ENCODE measurements at regions not wholly inside any gene's neighbourhood (a gene's known extent, or its start where the extent isn't known, plus 50 kb on each side); places are given as distances from the start of the nearest gene placed in this dataset.
A peak's percentile ranks its signal among the peaks of the same experiment; 100 is the strongest.
"Not testable (repeated sequence)": the region's sequence is repeated elsewhere in the genome, so short reads cannot be mapped to it uniquely, and the experiment has no call there.

DNA sequence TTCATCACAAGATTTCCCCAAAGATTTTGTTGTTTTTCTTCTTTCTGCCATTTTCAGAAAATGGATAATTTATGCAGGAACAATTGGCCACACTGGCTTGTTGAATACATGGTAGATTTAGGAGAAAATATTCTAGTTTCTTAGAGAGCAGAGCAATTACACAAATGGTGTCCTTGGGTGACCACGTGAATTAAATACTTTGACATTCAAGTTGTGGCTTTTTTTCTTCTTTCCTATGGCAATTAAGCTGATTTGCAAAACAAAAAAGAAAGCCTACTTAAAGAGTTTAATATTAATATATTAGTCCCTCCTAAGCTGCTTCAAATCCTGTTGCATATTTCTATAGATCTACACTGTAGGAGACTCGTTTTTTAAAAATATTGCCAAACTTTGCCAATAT lies 133.0 kb upstream of the HTR2C start:
- no peak for DNase-seq (ENCODE audit: low spot score)

- no peak for DNase-seq (ENCODE audit: low spot score)
Measured at GRCh38 chrX:114451397-114451796, 132.5 kb upstream of the HTR2C start.

DNA sequence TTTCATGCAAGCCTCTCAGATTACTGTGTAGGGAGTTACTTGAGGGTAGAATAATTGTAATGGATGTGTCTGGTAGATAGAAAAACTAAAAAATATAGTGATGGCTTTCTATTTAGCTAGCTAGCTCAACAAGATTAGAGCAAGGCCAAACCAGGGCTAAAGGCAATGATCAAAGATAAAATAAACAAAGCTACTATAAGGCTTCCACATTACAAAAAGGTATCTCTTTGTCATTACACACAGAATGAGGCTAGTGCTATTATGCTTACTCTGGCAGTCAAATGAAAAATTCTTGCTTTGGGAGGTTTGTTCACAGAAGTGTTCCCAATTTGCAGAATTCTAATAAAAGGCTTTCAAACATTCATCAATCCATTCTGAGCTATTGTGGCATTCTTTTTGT lies 121.6 kb upstream of the HTR2C start:
- DNase-seq (ENCODE audit: low spot score), result no peak

DNA sequence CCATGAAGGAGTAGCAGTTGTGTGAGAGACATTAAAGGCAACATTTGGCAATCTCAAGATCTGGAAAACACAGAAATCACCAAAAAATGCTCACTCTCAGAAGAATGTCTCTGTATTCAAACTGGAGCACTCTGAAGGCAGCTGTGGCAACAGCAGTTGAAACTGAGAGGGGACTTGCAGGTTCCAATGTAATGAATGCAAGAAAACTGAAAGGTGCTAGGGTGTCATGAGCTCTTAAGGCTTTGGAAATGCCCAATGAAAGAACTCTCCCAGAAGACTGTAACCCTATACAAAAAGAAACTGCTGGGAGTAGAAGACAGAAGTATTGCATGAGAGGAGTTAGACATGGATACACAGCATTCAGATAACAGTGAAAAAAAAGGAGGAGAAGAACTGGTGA lies 118.2 kb upstream of the HTR2C start:
- no peak for DNase-seq (ENCODE audit: low spot score)

- DNase-seq (ENCODE audit: low spot score), result not testable (repeated sequence)
Measured at GRCh38 chrX:114472008-114472407, 111.9 kb upstream of the HTR2C start.

DNA sequence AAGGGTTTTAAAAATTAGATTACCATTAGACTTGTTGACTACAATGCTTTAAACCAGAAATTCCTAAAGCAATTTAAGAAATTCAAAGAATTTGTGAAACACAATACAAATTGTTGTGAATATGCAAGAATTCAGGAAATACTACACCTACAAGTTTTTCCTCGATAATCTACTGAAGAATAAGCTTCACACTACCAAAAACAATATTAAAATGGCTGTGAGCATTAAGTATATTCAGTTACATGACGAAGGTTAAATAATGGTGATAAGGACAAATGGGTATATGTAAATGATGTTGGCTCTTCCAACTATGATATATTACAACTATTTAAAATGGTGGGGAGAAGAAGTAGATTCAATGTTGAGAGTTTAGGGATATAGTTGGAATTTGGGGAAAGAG lies 111.1 kb upstream of the HTR2C start:
- DNase-seq (ENCODE audit: low spot score), result no peak

DNA sequence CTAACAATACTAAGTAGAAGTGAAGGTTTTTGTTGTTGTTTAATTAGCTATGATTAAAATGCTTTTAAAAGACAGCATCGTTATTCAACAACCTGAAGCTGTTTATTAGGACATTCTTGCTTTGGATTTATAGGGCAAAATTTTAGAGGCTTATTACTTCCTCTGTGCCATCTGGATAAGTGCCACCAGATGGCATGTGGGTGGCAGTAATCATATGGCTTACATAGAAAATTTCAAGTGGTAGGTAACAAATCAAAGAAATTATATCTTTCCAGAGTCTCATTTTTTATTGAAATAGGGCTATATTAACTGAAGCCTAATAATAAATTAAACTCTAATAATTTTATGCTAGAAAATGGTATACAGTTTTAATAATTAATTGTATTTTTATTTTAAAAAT lies 83.3 kb upstream of the HTR2C start:
- DNase-seq (ENCODE audit: low spot score), result no peak

DNA sequence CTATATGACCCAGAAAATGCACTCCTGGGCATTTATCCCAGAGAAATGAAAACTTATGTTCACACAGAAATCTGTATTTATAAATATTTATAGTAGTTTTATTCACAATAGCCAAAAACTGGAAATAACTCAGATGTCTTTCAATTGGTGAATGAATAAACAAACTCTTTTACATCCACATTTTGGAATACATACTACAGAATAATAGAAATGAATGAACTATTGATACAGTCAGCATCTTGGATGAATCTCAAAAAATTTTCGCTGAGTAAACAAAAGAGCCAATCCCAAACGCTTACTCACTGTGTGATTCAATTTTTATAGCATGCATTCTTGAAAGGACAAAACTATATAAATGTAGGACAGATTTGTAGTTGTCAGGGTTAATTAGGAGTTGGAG lies 75.1 kb upstream of the HTR2C start:
- DNase-seq (ENCODE audit: low spot score), result no peak

- no peak for DNase-seq (ENCODE audit: low spot score)
Measured at GRCh38 chrX:114519524-114519923, 64.4 kb upstream of the HTR2C start.

- DNase-seq (ENCODE audit: low spot score), result not testable (repeated sequence)
Measured at GRCh38 chrX:114520701-114521100, 63.2 kb upstream of the HTR2C start.

DNA sequence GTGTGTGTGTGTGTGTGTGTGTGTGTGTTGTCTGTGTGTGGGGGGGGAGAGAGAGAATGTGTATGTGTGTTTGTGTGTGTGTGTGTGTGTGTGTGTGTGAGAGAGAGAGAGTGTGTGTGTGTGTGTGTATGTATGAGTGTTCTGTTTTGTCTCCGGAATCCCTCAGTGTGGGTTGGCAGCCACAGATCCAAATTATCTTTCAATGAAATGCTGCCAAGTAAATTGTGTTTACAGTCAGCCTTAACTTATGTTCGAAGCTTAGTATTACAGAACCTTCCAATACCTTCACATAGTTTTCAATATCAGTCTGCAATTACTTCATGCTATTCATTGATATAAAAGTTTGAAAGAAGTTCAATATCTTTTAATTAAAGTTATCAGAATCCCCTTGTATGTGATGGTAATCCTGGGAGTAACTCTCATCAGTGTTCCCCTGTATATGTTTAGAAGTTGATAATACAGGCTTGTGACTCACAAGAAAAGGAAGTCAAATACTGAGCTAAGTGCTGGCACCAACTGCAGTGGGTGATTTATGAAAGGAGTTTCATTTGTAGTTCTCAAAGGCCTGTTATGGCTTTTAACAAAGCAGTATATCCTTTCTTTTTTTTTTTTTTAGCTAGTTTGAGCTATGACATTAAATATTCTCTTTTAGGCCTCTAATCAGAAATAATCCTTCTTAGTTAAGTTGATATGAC lies 51.6 kb upstream of the HTR2C start:
- peak; percentile 38 for DNase-seq (ENCODE audit: low spot score)
